Lung (tissue), 11 donors: ENCODE measurements at regions not wholly inside any gene's neighbourhood (a gene's known extent, or its start where the extent isn't known, plus 50 kb on each side); places are given as distances from the start of the nearest gene placed in this dataset.

Experiments
- ATAC-seq: fragments of 200-7000 bp; cut with Tn5 transposase; one replicate; pipeline ENCODE4 v1.9.1; 2020; ENCODE audit warnings: moderate number of reproducible peaks; ENCODE audit not compliant: insufficient read depth, low FRiP score
- DNase-seq, 3 donors: peaks; one replicate each; pipeline ENCODE4 v3.0.0-alpha.2; 2013 to 2017
- H3K27ac ChIP-seq, 2 donors: one replicate each; pipeline ENCODE4 v1.5.1; 2013; ENCODE audit warnings: mild to moderate bottlenecking in 2 of 2, moderate library complexity in 2 of 2, control low read depth in 1 of 2, inconsistent platforms in 1 of 2, low read depth in 1 of 2, low read length in 1 of 2
- H3K27me3 ChIP-seq, 3 donors: one replicate each; pipeline ENCODE4 v1.5.1; 2013; ENCODE audit warnings: low read length in 2 of 3; ENCODE audit not compliant: control insufficient read depth in 3 of 3, insufficient read depth in 3 of 3
- H3K36me3 ChIP-seq, 4 donors: one replicate each; pipeline ENCODE4 v1.5.1; 2013; ENCODE audit warnings: low read length in 4 of 4, mild to moderate bottlenecking in 1 of 4, moderate library complexity in 1 of 4; ENCODE audit not compliant: control insufficient read depth in 4 of 4, insufficient read depth in 4 of 4
- H3K4me1 ChIP-seq, 5 donors: one replicate each; pipeline ENCODE4 v1.5.1; 2013; ENCODE audit warnings: low read length in 5 of 5, mild to moderate bottlenecking in 2 of 5, moderate library complexity in 1 of 5; ENCODE audit not compliant: control insufficient read depth in 5 of 5, insufficient read depth in 5 of 5
- H3K4me3 ChIP-seq: one replicate; pipeline ENCODE4 v1.5.1; 2013; ENCODE audit warnings: mild to moderate bottlenecking, control low read depth, moderate library complexity
- H3K9ac ChIP-seq, 2 donors: one replicate each; pipeline ENCODE4 v1.5.1; 2013; ENCODE audit warnings: low read length in 2 of 2, control low read depth in 1 of 2; ENCODE audit not compliant: insufficient read depth in 1 of 2
- H3K9me3 ChIP-seq, 4 donors: one replicate each; pipeline ENCODE4 v1.5.1; 2013; ENCODE audit warnings: low read length in 3 of 4, mild to moderate bottlenecking in 1 of 4, moderate library complexity in 1 of 4; ENCODE audit not compliant: control insufficient read depth in 4 of 4, insufficient read depth in 3 of 4
- WGBS, 2 donors: extraction: QIAGEN DNeasy Blood & Tissue Kit; methylation state at CpG; one replicate each; pipeline ENCODE4 v1.1.7; 2013; 5-methylcytosine and 5-hydroxymethylcytosine counted together
- TF ChIP-seq, protein P1 (sequence below): IDR thresholded peaks from 2 replicates; pipeline ENCODE4 v1.5.1; 2012; ENCODE audit warnings: mild to moderate bottlenecking; ENCODE audit errors: control extremely low read depth, extremely low read depth
- donor health status: control.
- donor health status: control.
- donor health status: Bipolar disorder and iron deficiency.
- donor health status: healthy.
- donor health status: DM: yes; HTN: yes; CAD: no.

DNA sequence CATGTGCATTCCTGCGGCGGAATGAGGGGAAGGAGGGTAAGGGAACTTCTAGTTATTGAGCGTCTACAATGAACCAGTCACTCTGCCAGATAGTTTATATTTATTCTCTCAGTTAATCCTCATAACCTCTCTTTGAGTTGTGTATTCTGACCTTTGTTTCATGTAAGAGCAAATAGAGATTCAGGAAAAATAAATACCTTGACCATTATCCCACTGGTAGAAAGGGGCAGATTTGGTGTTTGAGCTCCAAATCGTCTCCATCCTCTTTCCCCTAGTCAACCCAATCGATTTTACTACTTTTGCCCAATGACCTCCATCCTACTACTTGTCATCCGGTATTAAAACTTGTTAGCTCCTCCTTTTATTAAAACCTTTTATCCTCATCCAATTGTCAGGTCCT, 157.1 kb upstream of the SESN3 start:
- TF ChIP-seq, protein P1, sequence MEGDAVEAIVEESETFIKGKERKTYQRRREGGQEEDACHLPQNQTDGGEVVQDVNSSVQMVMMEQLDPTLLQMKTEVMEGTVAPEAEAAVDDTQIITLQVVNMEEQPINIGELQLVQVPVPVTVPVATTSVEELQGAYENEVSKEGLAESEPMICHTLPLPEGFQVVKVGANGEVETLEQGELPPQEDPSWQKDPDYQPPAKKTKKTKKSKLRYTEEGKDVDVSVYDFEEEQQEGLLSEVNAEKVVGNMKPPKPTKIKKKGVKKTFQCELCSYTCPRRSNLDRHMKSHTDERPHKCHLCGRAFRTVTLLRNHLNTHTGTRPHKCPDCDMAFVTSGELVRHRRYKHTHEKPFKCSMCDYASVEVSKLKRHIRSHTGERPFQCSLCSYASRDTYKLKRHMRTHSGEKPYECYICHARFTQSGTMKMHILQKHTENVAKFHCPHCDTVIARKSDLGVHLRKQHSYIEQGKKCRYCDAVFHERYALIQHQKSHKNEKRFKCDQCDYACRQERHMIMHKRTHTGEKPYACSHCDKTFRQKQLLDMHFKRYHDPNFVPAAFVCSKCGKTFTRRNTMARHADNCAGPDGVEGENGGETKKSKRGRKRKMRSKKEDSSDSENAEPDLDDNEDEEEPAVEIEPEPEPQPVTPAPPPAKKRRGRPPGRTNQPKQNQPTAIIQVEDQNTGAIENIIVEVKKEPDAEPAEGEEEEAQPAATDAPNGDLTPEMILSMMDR = no peak
- H3K36me3 ChIP-seq = no peaks in the 10 kb centered on the region
- DNase-seq (no peak), ATAC-seq (no peak)
- no peak overlapping the region for H3K9ac ChIP-seq
- H3K27me3 ChIP-seq = no peaks in the 10 kb centered on the region
- H3K4me3 ChIP-seq = no peak overlapping the region
- no peak overlapping the region for H3K27ac ChIP-seq
- 91 to 95% methylated on average over 6 of the region's 6 CpGs for WGBS, 2 donors
- no peaks in the 10 kb centered on the region for H3K4me1 ChIP-seq
- H3K9me3 ChIP-seq = no peaks in the 10 kb centered on the region

- H3K4me1 ChIP-seq = no peaks in the 10 kb centered on the region
- no peak overlapping the region for H3K4me3 ChIP-seq
- WGBS, 2 donors = 91 to 95% methylated on average over 1 of the region's 1 CpG
- H3K9me3 ChIP-seq = no peaks in the 10 kb centered on the region
- no peak overlapping the region for H3K27ac ChIP-seq
- no peaks in the 10 kb centered on the region for H3K36me3 ChIP-seq
- TF ChIP-seq, protein P1 = no peak
- H3K9ac ChIP-seq = no peak overlapping the region
- no peaks in the 10 kb centered on the region for H3K27me3 ChIP-seq
- ATAC-seq (no peak), DNase-seq (no peak)
Observed at GRCh38 chr11:95387325-95387724, 156.3 kb upstream of the SESN3 start.

- H3K4me3 ChIP-seq = no peak overlapping the region
- no peaks in the 10 kb centered on the region for H3K36me3 ChIP-seq
- H3K9me3 ChIP-seq = no peaks in the 10 kb centered on the region
- ATAC-seq (no peak), DNase-seq (no peak)
- H3K27ac ChIP-seq = no peak overlapping the region
- no peak overlapping the region for H3K9ac ChIP-seq
- no peaks in the 10 kb centered on the region for H3K4me1 ChIP-seq
- H3K27me3 ChIP-seq = no peaks in the 10 kb centered on the region
- TF ChIP-seq, protein P1 = no peak
Observed at GRCh38 chr11:95385577-95385976, 154.6 kb upstream of the SESN3 start.

DNA sequence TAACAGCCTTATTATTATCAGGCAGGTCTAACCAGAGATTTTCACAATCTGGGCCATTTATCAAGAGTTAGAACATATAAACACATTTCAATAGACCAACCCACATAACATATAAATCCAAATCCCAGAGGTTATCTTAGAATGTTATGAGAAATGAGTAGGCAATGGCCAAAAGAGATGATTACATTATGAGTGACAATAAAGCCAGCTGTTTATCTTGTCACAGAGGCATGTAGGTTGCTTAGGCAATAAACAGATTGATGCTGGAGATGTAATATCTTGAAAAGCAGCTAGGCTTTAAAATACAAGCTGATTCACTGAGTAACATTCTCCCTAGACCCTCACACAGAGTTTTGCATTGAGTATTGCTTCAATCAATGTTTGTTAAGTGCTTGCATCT, 148.5 kb upstream of the SESN3 start:
- no peak overlapping the region for H3K4me3 ChIP-seq
- no peaks in the 10 kb centered on the region for H3K27me3 ChIP-seq
- DNase-seq (no peak), ATAC-seq (no peak)
- H3K9ac ChIP-seq = no peak overlapping the region
- TF ChIP-seq, protein P1 = no peak
- H3K4me1 ChIP-seq = no peaks in the 10 kb centered on the region
- no peak overlapping the region for H3K27ac ChIP-seq
- peaks cover 0 to 3% (median 0%) of the 10 kb centered on the region in 4 donors for H3K9me3 ChIP-seq
- no peaks in the 10 kb centered on the region for H3K36me3 ChIP-seq
